ENCODE measurements at regions not wholly inside any gene's neighbourhood (a gene's known extent, or its start where the extent isn't known, plus 50 kb on each side); places are given as distances from the start of the nearest gene placed in this dataset.
"Not testable (repeated sequence)": the region's sequence is repeated elsewhere in the genome, so short reads cannot be mapped to it uniquely, and the experiment has no call there.

DNA sequence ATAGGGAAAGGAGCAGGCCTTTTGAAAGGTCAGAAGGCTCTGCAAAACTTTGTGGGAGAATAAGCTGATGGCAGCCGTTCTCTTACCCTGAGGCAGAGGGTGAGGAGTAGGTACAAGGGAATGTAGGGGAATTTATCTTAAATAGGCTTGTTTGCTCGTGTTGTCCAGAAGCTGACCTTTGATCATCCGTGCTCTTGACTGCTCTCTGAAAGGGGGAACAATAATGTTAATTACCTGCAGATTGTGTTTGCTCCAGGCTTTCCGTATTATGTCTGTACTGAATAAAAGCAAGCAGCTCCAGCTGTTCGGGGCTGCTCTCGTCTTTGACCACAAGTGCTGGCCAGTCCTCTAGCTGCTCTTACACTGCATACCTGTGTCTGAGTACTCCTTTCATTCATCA, 116.3 kb downstream of the ZNF429 start (continued):
- TF ChIP-seq, protein P1, sequence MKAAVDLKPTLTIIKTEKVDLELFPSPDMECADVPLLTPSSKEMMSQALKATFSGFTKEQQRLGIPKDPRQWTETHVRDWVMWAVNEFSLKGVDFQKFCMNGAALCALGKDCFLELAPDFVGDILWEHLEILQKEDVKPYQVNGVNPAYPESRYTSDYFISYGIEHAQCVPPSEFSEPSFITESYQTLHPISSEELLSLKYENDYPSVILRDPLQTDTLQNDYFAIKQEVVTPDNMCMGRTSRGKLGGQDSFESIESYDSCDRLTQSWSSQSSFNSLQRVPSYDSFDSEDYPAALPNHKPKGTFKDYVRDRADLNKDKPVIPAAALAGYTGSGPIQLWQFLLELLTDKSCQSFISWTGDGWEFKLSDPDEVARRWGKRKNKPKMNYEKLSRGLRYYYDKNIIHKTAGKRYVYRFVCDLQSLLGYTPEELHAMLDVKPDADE (IDR thresholded peaks at IDR 0.05) = no peak

DNA sequence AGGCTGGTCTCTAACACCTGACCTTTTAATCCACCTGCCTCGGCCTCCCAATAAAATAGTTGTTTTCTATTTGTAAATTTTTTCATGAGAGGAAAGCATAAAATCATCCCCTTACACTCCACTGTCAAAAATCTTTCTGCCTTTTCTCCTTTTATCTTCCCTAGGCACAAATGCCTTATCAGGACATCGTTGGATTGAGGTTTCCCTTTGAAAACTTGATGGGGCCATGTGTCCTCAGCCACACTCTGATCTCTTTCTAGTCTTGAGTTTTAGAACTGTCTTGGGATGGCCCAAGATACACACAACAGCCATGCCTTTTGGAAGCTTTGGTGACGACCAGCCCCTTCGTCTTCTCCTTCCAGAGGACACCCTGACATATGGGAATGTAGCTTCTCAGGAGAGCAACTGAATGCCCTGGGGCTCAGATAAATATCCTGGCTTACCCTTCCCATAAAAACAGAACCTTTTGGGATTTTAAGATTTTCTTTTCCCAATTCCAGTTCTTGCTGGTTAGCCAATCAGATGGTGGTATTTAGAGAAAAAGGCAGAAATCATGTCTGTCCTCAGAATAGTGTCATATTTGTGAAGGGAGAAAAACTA, 112.4 kb downstream of the ZNF429 start:
- H4K20me1 ChIP-seq (replicated peaks; ENCODE audit: insufficient read depth) = no peaks in the 10 kb centered on the region
- DNase-seq (ENCODE audit: low spot score) (no peak), ATAC-seq (no peak)
- TF ChIP-seq NANOG (IDR thresholded peaks at IDR 0.05; ENCODE audit: borderline replicate concordance) = no peak
- TF ChIP-seq, protein P2, sequence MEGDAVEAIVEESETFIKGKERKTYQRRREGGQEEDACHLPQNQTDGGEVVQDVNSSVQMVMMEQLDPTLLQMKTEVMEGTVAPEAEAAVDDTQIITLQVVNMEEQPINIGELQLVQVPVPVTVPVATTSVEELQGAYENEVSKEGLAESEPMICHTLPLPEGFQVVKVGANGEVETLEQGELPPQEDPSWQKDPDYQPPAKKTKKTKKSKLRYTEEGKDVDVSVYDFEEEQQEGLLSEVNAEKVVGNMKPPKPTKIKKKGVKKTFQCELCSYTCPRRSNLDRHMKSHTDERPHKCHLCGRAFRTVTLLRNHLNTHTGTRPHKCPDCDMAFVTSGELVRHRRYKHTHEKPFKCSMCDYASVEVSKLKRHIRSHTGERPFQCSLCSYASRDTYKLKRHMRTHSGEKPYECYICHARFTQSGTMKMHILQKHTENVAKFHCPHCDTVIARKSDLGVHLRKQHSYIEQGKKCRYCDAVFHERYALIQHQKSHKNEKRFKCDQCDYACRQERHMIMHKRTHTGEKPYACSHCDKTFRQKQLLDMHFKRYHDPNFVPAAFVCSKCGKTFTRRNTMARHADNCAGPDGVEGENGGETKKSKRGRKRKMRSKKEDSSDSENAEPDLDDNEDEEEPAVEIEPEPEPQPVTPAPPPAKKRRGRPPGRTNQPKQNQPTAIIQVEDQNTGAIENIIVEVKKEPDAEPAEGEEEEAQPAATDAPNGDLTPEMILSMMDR (conservative IDR thresholded peaks at IDR 0.05; ENCODE audit: low read depth in 2 of 2) = no peak
- 0 out of 2 replicates have a peak, but pooled peaks cover 3% of the 10 kb centered on the region for H3K36me3 ChIP-seq (ENCODE audit: insufficient read depth)
- H3K9me3 Mint-ChIP-seq = peaks cover 50% of the 10 kb centered on the region
- H3K36me3 Mint-ChIP-seq (ENCODE audit: low read depth) = peaks cover 33% of the 10 kb centered on the region
- H3K27ac Mint-ChIP-seq = no peak overlapping the region
- H3K4me1 ChIP-seq (ENCODE audit: insufficient read depth) = peaks cover 2% of the 10 kb centered on the region; the same call in 1 of the 2 replicates
- H3K27me3 Mint-ChIP-seq (ENCODE audit: insufficient read depth, low read depth, poor library complexity) = peaks cover 10% of the 10 kb centered on the region
- no peaks in the 10 kb centered on the region for H3K27me3 ChIP-seq (ENCODE audit: insufficient read depth)
- H3K4me3 ChIP-seq = no peak overlapping the region
- H2AFZ ChIP-seq = 0 out of 2 replicates have a peak overlapping the region, but pooled peaks have one; percentile 28
- peaks cover under 1% of the 10 kb centered on the region; the same call in 2 of the 3 replicates for H3K4me1 Mint-ChIP-seq
- no peaks in the 10 kb centered on the region for H3F3A ChIP-seq (replicated peaks; ENCODE audit: low read depth)
- no peaks in the 10 kb centered on the region for H3K79me2 ChIP-seq (replicated peaks; ENCODE audit: insufficient read depth)
- no peak overlapping the region for H3K27ac ChIP-seq (ENCODE audit: low read depth)
- H3K4me3 Mint-ChIP-seq = no peak overlapping the region
- H3K9me2 ChIP-seq (ENCODE audit: insufficient read depth) = no peaks in the 10 kb centered on the region; the same call in 1 of the 2 replicates
- no peak overlapping the region for H3K4me2 ChIP-seq

DNA sequence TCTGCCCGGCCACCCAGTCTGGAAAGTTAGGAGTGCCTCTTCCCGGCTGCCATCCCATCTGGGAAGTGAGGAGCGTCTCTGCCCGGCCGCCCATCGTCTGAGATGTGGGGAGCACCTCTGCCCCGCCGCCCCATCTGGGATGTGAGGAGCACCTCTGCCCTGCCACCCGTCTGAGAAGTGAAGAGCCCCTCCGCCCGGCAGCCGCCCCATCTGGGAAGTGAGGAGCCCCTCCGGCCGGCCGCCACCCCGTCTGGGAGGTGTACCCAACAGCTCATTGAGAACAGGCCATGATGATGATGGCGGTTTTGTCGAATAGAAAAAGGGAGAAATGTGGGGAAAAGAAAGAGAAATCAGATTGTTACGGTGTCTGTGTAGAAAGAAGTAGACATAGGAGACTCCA, 109.4 kb downstream of the ZNF429 start:
- not testable (repeated sequence) for H3K27ac ChIP-seq (ENCODE audit: low read depth); DNase-seq (ENCODE audit: low spot score); H3K79me2 ChIP-seq (replicated peaks; ENCODE audit: insufficient read depth); H4K20me1 ChIP-seq (replicated peaks; ENCODE audit: insufficient read depth); H3K4me2 ChIP-seq; H3K27me3 Mint-ChIP-seq (ENCODE audit: insufficient read depth, low read depth, poor library complexity); H3K27me3 ChIP-seq (ENCODE audit: insufficient read depth); H3K9me2 ChIP-seq (ENCODE audit: insufficient read depth); H3K27ac Mint-ChIP-seq; ATAC-seq; H3F3A ChIP-seq (replicated peaks; ENCODE audit: low read depth); H3K4me3 Mint-ChIP-seq; H3K4me1 Mint-ChIP-seq; H3K36me3 ChIP-seq (ENCODE audit: insufficient read depth); H3K4me1 ChIP-seq (ENCODE audit: insufficient read depth); H2AFZ ChIP-seq; H3K4me3 ChIP-seq
- Mint-ChIP-seq H3K36me3 (ENCODE audit: low read depth) (peaks cover 18% of the 10 kb centered on the region), H3K9me3 (peaks cover 35% of the 10 kb centered on the region)

- peaks cover 32% of the 10 kb centered on the region for H3K9me3 Mint-ChIP-seq
- not testable (repeated sequence) for H3K27me3 Mint-ChIP-seq (ENCODE audit: insufficient read depth, low read depth, poor library complexity); H3K4me3 Mint-ChIP-seq
Measured at GRCh38 chr19:21613201-21613600, 107.8 kb downstream of the ZNF429 start.

More at GRCh38 chr19:21613201-21613600, 107.8 kb downstream of the ZNF429 start:
- not testable (repeated sequence) for H3K4me2 ChIP-seq; H3K4me1 ChIP-seq (ENCODE audit: insufficient read depth); H3F3A ChIP-seq (replicated peaks; ENCODE audit: low read depth); H3K9me2 ChIP-seq (ENCODE audit: insufficient read depth); H4K20me1 ChIP-seq (replicated peaks; ENCODE audit: insufficient read depth); H3K4me1 Mint-ChIP-seq; H3K27me3 ChIP-seq (ENCODE audit: insufficient read depth); DNase-seq (ENCODE audit: low spot score); H3K27ac Mint-ChIP-seq; H2AFZ ChIP-seq; H3K4me3 ChIP-seq; ATAC-seq; H3K36me3 ChIP-seq (ENCODE audit: insufficient read depth); H3K27ac ChIP-seq (ENCODE audit: low read depth); H3K79me2 ChIP-seq (replicated peaks; ENCODE audit: insufficient read depth)
- H3K36me3 Mint-ChIP-seq (ENCODE audit: low read depth) = peaks cover 18% of the 10 kb centered on the region

Measured in GM23338 (cell line).